Keratinocyte (primary cell): ENCODE measurements at regions not wholly inside any gene's neighbourhood (a gene's known extent, or its start where the extent isn't known, plus 50 kb on each side); places are given as distances from the start of the nearest gene placed in this dataset.

ENCODE experiments used
- DNase-seq: peaks from one replicate; pipeline ENCODE4 v3.0.0-alpha.2; 2011; ENCODE audit warnings: low read depth, missing footprints, low spot score
- FAIRE-seq: peaks from 2 replicates; lab custom pipeline; 2011; peaks lifted over from hg19 to GRCh38; lab: Jason Lieb, UNC
- H2AFZ ChIP-seq: 2 replicates; pipeline ENCODE4 v1.6.0; 2012; ENCODE audit warnings: low read length, control low read depth, inconsistent platforms; ENCODE audit not compliant: control insufficient read depth
- H3K27ac ChIP-seq: 2 replicates; pipeline ENCODE4 v1.5.1; 2011; ENCODE audit warnings: low read length; ENCODE audit not compliant: control insufficient read depth, insufficient read depth
- H3K27me3 ChIP-seq: 3 replicates; pipeline ENCODE4 v1.6.0; 2011; ENCODE audit warnings: low read length; ENCODE audit not compliant: control insufficient read depth, insufficient read depth; ENCODE audit errors: extremely low read depth
- H3K36me3 ChIP-seq, 2 experiments: 2 replicates in 1 of 2; 3 replicates in 1 of 2; pipeline ENCODE4 v1.5.1; 2011; ENCODE audit warnings: low read length in 2 of 2, mild to moderate bottlenecking in 1 of 2; ENCODE audit not compliant: control insufficient read depth in 2 of 2, insufficient read depth in 2 of 2; ENCODE audit errors: extremely low read depth in 1 of 2
- H3K4me1 ChIP-seq: 3 replicates; pipeline ENCODE4 v1.5.1; 2011; ENCODE audit warnings: low read length; ENCODE audit not compliant: control insufficient read depth, insufficient read depth; ENCODE audit errors: extremely low read depth
- H3K4me2 ChIP-seq: 3 replicates; pipeline ENCODE4 v1.6.0; 2011; ENCODE audit warnings: low read depth, low read length; ENCODE audit not compliant: control insufficient read depth, insufficient read depth; ENCODE audit errors: extremely low read depth
- H3K4me3 ChIP-seq, 3 experiments: fragments of 200-600 bp in 1 of 3; sonication (generic) in 1 of 3; 2 replicates in 2 of 3; 3 replicates in 1 of 3; pipeline ENCODE4 v1.5.1; 2011 to 2016; ENCODE audit warnings: low read length in 3 of 3, mild to moderate bottlenecking in 3 of 3, control low read depth in 2 of 3, inconsistent platforms in 1 of 3, low read depth in 1 of 3, mixed read lengths in 1 of 3, mixed run types in 1 of 3, moderate library complexity in 1 of 3; ENCODE audit not compliant: control insufficient read depth in 2 of 3, insufficient read depth in 2 of 3; ENCODE audit errors: extremely low read depth in 1 of 3
- H3K79me2 ChIP-seq: 2 replicates; pipeline ENCODE4 v1.6.0; 2012; ENCODE audit warnings: low read length; ENCODE audit not compliant: control insufficient read depth, insufficient read depth
- H3K9ac ChIP-seq: 3 replicates; pipeline ENCODE4 v1.6.0; 2011; ENCODE audit warnings: low read length; ENCODE audit not compliant: control insufficient read depth, insufficient read depth; ENCODE audit errors: extremely low read depth
- H3K9me1 ChIP-seq: 3 replicates; pipeline ENCODE4 v1.6.0; 2011; ENCODE audit warnings: low read length; ENCODE audit not compliant: control insufficient read depth, insufficient read depth; ENCODE audit errors: extremely low read depth
- H3K9me3 ChIP-seq: 2 replicates; pipeline ENCODE4 v1.5.1; 2012; ENCODE audit warnings: low read depth, low read length; ENCODE audit not compliant: control insufficient read depth
- H4K20me1 ChIP-seq: 3 replicates; pipeline ENCODE4 v1.6.0; 2011; ENCODE audit warnings: low read length; ENCODE audit not compliant: control insufficient read depth, insufficient read depth; ENCODE audit errors: extremely low read depth
- EZH2 ChIP-seq: IDR thresholded peaks from one replicate; pipeline ENCODE4 v1.6.1; 2012; ENCODE audit warnings: inconsistent platforms, mild to moderate bottlenecking, low read length, moderate library complexity
- dilution Hi-C: fragments of 300-500 bp; cut with MboI; formaldehyde crosslinking; loops from one replicate; pipeline ENCODE4 v1.7.0; 2020; ENCODE audit warnings: low sequenced_read_pairs; ENCODE audit not compliant: extremely low pct_ligation_motif_present
- TF ChIP-seq, protein P1 (sequence below), 3 experiments: IDR thresholded peaks in 1 of 3; conservative IDR thresholded peaks in 1 of 3; optimal IDR thresholded peaks in 1 of 3; 2 replicates in 2 of 3; 3 replicates in 1 of 3; pipeline versions ENCODE3 to v1.5.1; 2011; ENCODE audit warnings: low read length in 3 of 3, mild to moderate bottlenecking in 3 of 3, moderate library complexity in 2 of 3, control low read depth in 1 of 3, inconsistent platforms in 1 of 3; ENCODE audit not compliant: insufficient read depth in 2 of 3; ENCODE audit errors: extremely low read depth in 1 of 3

DNA sequence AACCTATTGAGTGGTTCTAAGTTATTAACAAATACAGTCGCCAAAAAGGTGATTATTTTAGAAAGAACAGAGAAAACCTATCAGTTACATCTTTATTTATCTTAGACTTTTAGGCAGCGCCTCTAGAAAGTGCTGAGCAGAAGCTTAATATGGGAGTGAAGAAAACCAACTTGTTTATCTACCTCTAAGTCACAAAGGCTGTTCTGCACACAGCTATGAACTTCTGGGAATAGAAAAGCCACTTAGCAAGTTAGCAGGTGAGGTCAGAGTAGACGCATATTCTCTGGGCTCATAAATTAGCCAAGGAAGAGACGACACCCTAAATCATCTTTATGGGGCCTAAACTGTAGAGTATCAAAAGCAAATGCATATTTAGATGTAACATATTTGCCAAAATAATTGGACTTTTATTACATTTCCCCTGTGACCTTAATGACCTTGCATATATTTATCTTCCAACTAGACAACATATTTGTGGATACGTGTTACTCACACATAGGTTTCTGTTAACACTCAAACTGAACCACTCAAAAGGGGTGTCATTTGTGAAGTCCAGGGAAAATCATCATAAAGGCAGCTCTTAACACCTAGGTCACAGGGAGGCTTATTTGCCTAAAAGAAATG lies 267.1 kb downstream of the ADGB start:
- H3K9ac ChIP-seq: no peak overlapping the region
- FAIRE-seq: no peak

DNA sequence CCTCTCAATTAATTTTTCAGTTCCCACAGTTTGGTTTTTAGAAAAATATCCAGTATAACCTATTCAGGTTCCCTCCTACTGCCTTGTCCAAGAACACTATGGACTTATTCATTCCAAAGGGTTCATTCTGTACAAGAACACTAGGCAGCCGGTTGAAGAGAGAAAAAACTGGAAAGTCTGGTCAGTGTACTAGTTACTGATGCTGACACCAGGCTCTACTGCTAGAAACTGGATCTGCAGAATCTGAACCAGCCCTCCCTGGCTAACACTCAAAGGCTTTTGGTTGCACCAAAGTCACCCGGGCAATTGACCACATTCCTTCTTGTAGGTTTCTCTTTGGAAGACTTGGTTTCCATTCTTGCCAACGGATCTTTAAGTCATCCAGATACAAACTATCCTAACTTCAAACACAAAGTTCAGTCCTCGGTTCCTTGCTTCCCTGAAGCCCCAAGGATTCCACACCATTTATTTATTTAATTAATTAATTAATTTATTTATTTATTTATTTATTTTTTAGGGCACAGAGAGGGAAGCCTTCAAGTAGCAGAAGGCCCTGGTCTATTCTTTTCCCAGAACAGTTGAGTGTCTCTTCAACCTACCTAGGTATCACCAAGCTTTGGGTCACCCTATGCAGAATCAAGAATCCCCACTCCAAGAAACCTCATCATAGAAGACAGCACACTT lies 268.1 kb downstream of the ADGB start:
- Histone ChIP-seq H3K4me1 (no peaks in the 10 kb centered on the region), H3K79me2 (no peaks in the 10 kb centered on the region), H3K27ac (no peak overlapping the region), H2AFZ (no peak overlapping the region), H3K9me3 (no peaks in the 10 kb centered on the region), H3K36me3 (no peaks in the 10 kb centered on the region), H3K27me3 (no peaks in the 10 kb centered on the region), H4K20me1 (no peaks in the 10 kb centered on the region), H3K9ac (no peak overlapping the region), H3K9me1 (no peaks in the 10 kb centered on the region), H3K4me3 (no peak overlapping the region), H3K4me2 (no peak overlapping the region)
- DNase-seq (no peak), FAIRE-seq (no peak)
- TF ChIP-seq EZH2: no peak
- TF ChIP-seq, protein P1, sequence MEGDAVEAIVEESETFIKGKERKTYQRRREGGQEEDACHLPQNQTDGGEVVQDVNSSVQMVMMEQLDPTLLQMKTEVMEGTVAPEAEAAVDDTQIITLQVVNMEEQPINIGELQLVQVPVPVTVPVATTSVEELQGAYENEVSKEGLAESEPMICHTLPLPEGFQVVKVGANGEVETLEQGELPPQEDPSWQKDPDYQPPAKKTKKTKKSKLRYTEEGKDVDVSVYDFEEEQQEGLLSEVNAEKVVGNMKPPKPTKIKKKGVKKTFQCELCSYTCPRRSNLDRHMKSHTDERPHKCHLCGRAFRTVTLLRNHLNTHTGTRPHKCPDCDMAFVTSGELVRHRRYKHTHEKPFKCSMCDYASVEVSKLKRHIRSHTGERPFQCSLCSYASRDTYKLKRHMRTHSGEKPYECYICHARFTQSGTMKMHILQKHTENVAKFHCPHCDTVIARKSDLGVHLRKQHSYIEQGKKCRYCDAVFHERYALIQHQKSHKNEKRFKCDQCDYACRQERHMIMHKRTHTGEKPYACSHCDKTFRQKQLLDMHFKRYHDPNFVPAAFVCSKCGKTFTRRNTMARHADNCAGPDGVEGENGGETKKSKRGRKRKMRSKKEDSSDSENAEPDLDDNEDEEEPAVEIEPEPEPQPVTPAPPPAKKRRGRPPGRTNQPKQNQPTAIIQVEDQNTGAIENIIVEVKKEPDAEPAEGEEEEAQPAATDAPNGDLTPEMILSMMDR (optimal IDR thresholded peaks at IDR 0.05 in 1 of 3, IDR thresholded peaks at IDR 0.05 in 1 of 3, conservative IDR thresholded peaks at IDR 0.05 in 1 of 3; ENCODE audit: extremely low read depth in 1 of 3, insufficient read depth in 2 of 3, low read length in 3 of 3): no peak
- dilution Hi-C loops: no loop called here

More for the DNA sequence above, 267.1 kb downstream of the ADGB start:
- TF ChIP-seq EZH2: no peak
- TF ChIP-seq, protein P1 (optimal IDR thresholded peaks at IDR 0.05 in 1 of 3, IDR thresholded peaks at IDR 0.05 in 1 of 3, conservative IDR thresholded peaks at IDR 0.05 in 1 of 3; ENCODE audit: extremely low read depth in 1 of 3, insufficient read depth in 2 of 3, low read length in 3 of 3): no peak
- no peaks in the 10 kb centered on the region for H3K9me1 ChIP-seq
- H3K36me3 ChIP-seq: no peaks in the 10 kb centered on the region
- H2AFZ ChIP-seq: no peak overlapping the region
- no peaks in the 10 kb centered on the region for H4K20me1 ChIP-seq
- dilution Hi-C loops: no loop called here
- DNase-seq: no peak
- H3K27ac ChIP-seq: no peak overlapping the region
- H3K79me2 ChIP-seq: no peaks in the 10 kb centered on the region
- H3K27me3 ChIP-seq: no peaks in the 10 kb centered on the region
- H3K4me2 ChIP-seq: no peak overlapping the region
- H3K4me3 ChIP-seq: no peak overlapping the region
- no peaks in the 10 kb centered on the region for H3K4me1 ChIP-seq
- H3K9me3 ChIP-seq: no peaks in the 10 kb centered on the region
